DMS53 treated with DMSO at 0.1 percent for 48 hours (cell line): ENCODE measurements at regions not wholly inside any gene's neighbourhood (a gene's known extent, or its start where the extent isn't known, plus 50 kb on each side); places are given as distances from the start of the nearest gene placed in this dataset.
"Not testable (repeated sequence)": the region's sequence is repeated elsewhere in the genome, so short reads cannot be mapped to it uniquely, and the experiment has no call there.

Source experiments
- DNase-seq: peaks from one replicate; lab custom pipeline; 2025; ENCODE audit not compliant: unreplicated experiment; lab: John Stamatoyannopoulos, UW

DNA sequence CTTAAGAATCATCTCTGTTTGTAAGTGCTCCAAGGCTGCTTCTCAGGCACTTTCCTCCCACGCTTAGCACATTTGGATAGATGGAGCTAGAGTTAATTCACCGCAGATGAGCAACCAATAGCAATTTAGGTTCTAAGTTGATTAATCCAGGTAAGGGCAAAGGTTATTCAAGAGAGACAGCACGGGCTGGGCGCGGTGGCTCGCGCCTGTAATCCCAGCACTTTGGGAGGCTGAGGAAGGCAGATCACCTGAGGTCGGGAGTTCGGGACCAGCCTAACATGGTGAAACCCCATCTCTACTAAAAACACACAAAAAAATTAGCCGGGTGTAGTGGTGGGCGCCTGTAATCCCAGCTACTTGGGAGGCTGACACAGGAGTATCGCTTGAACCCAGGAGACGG, 54.5 kb upstream of the UNC13C start:
- DNase-seq: not testable (repeated sequence)

DNA sequence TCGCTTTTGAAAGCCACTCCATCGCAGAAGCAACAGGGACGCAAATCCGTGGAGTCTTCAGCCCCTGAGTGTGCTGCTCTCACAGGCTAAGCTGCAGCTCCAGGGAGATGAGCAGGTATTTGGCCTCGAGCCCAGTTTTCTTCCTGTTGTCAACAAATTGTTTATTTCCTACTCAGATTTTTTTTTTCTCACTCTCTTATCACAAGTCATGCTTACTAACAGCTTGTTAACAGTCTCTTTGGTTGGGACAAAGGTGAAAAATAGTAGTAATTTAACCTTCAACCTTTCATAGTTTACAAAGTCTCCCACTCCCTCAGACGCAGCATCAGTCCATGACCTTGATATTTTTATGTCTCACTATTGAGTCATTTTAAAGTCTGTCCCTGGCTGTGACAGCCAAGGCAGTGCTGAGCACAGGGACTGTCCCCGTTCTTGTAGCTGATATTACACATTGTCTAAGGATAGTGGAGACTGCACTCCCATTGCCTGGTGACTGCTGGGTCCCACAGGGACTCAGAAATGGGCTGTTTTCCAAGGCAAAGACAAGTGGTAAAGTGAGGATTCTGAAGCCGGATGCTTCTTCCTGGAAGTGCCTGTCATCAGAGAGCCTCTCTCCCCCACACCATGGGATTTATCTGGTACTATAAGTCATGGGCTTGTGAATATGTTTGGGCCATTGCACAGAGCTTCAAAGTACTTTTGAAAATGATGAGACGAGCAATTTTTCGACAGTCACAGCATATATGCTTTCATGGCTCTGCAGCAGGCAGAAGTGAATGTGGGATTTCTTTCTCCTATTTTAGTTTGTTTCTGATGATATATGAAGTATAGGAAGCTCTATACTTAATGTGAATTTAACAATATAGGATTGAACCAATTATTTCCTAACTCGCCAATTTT, 59.8 kb upstream of the UNC13C start:
- DNase-seq: peak; percentile 42

DNA sequence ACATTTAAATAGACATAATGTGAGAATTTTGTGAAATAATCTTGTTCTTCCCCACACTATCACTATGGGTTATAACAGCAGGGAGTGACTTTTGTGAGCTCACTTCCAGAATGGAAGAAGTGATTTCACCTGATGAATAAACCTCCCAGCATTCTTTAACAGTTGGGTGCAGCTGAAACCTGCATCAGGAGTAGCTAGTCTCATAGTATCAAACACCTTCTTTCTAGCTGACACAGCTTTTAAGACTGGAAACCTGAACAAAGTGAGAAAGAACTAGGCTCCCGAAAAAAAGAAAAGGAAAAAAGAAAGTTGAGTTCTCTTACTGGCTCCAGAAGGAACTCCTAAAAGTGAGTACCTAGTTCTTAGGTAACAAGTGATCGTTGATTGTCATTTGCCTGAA, 61.1 kb upstream of the UNC13C start:
- no peak for DNase-seq

DNA sequence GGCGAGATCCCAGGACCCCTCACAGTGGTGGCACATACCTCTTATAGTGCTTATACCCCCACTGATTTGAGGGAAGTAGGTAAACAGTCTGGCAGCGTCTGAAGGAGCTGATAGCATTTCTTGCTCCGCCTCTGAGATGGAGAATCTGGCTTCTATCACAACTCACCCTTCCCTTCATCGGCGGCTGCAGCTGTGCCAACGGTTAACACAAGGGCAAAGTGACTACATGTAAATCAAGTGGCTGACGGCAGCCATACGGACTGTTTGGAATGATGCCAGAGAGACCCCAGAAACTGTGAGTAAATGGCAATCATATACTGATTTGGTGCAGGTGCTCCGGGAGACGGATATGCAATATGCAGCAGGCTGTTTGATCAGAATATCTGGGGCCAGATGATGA, 66.8 kb upstream of the UNC13C start:
- no peak for DNase-seq

DNA sequence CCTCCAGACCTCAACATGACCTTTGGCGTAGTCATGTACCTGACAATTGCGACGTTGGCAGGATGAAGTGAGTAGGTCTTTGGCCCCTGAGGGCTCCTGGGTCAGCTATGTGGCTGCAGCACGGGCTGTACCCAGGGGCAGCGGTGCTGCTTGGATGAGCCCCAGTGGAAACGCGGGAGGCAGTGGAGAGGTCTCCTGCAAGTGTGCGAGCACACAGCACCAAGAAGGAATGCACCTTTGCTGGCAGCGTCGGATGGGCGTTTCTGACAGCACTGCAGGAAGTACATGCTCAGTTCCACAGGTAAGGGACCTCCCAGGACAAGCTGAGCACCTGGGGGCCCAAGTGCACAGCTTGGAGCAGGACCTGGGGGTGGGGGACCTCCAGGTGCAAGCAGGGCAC, 67.4 kb upstream of the UNC13C start:
- no peak for DNase-seq

DNA sequence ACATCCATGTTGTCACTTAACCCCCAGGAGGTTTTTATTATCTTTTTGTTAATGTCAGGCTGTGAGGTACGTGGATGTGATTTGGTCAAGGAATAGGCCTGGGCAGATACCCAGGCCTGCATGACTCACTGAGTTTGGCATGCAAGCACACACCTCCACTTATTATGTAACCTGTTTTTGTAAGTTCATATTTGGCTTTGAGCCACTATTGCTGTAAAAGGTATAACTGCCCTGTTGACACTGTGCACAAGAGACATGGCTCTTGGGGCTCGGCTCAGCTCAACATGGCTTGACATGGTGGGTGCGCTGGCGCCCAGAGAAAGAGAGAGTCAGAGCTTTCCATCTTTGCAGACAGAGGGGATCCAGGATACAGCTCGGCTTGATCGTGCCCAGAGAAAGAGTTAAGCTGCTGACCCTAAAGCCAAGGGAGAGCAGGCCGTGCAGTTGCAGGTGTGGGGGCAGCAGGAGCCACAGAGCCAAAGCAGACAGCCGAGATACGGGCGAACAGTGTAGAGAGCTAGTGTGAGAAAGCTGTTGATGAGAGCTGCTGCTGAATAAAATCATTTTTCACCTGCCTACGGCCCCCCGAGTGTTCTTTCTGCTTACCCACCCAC, 67.9 kb upstream of the UNC13C start:
- no peak for DNase-seq

DNA sequence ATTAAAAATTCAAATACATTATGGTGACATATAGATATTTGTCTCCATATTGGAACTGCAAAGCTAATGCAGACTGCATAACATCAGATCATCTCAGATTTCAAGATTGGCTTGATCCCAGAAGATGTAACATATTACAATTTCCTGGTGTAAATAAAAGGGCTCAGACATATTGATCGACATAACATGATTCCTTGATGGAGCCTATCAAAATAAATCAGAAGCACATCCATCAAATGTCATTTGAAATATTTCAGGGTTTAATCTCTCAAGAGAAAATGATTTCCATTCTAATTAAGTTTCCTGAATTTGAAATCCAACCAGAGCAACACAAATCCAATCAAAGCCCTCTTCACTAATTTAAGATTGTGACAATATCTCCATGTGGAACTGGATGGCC, 75.1 kb upstream of the UNC13C start:
- DNase-seq: no peak

DNA sequence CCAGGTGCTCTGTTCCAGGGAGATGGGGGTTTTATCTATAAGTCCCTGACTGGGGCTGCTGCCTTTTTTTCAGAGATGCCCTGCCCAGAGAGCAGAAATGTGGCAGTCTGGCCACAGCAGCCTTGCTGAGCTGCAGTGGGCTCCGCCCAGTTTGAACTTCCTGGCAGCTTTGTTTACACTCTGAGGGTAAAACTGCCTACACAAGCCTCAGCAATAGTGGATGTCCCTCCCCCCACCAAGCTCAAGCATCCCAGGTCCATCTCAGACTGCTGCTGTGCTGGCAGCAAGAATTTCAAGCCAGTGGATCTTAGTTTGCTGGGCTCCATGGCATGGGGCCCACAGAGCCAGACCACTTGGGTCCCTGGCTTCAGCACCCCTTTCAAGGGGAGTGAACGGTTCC, 84.8 kb upstream of the UNC13C start:
- DNase-seq: peak; percentile 20

DNA sequence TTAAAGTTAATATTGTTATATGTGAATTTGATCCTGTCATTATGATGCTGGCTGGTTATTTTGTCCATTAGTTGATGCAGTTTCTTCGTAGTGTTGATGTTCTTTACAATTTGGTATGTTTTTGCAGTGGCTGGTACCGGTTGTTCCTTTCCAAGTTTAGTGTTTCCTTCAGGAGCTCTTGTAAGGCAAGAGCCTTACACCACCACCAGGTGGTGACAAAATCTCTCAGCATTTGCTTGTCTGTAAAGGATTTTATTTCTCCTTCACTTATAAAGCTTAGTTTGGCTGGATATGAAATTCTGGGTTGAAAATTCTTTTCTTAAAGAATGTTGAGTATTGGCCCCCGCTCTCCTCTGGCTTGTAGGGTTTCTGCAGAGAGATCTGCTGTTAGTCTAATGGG, 86.4 kb upstream of the UNC13C start:
- not testable (repeated sequence) for DNase-seq

DNA sequence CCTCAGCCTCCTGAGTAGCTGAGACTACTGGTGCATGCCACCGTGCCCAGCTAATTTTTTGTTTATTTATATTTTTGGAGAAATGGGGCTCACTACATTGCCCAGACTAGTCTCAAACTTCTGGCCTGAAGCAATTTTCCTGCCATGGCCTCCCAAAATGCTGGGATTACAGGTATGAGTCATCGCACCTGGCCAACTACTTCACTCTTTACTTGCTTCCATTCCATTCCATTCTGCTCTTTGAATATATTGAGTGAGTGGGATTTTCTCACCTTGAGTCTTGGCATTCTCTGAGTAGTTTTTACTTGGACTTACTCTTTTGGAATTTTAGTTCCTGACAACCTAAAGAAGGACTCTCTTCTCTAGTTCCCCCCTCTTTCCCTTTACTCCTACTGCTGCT, 93.8 kb upstream of the UNC13C start:
- no peak for DNase-seq

DNA sequence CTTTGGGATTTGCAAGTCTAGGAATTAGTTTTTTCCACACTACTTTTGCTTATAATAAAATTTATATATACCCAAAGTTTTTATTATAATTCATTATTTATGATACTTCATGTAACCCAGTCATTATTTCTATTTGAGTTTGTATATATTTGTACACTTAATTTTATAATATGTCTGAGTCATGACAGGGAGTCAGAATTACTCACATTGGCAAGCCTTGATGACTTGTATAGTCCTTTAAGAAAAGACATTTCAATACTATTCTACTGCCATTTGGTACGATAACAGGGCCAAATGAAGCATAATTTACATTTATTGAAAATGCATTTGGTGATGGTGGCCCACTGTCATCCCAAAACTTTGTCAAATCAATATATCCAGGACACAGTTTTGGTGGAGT, 95.9 kb upstream of the UNC13C start:
- DNase-seq: no peak

DNA sequence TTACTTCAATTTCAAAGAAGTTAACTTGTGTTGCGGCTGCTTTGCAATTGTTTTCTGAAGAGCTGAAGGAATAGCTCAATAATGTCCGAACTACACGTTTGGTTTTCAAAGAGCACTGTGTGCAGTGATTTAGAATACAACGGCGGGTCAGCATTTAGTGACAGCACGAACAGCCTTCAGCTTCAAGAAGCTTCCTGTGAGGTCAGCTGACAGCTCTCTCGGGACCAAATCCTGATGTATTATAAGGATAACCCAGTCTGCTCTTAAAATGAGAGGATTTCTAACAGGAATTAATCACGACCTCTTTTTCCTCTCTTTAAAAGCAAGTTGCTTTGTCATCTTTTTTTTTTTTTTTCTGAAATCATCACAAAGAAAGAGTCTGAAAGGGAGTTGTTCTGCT, 97.9 kb upstream of the UNC13C start:
- no peak for DNase-seq

DNA sequence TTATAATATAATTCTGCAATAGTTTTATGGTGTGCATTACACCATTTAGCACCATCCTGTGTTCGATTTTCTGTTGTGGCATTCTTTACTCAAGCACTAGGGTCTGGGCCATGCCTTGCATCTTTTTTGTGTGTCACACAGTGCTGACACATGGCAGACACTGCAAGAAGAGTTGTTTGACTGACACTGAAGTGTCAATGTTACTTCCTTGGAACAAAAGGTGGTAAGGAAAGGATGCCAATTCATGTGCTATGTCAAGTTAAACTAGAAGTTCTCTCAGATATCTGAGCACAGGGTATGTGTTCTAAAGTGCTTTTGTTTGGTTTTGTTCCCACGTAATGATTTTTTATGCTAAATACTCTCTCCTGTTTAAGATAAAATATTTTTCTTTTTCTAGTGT, 102.5 kb upstream of the UNC13C start:
- no peak for DNase-seq

DNA sequence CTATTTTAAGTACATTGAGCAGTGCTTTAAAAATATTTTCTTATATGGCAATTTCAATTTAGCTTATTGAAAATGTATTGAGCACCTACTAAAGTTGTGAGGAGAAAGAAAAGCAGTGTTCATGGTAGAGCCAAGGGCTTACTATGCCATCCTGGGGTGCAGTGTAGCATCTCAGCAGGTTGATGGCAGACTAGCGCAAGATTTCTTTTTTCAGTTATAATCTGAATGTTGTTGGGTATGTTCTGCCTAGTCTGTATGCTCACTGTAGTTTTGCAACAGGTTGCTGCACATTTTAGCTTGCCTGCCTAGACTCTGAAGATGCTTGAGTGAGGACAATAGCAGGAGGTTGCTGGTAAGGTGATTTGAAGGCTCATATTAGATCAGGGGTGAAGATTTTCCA, 103.1 kb upstream of the UNC13C start:
- no peak for DNase-seq

DNA sequence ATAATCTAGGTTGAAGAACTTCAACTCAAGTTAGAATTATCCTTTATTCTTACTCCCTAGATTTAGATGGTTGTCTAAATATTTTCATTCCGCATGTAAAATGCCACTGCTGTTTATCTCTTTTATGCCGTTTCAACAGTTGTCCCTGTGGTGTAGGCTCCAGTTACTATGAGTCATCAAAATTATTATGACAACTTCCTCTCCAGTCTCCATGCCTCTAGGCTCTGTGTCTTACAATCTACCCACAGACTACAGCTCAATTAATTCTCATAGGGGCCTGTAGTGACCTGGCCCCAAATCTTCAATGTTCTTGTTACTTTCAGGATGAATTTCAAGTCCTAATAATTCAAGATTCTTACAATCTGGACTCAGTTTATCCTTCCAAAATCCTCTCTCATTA, 105.8 kb upstream of the UNC13C start:
- DNase-seq: peak; percentile 27

DNA sequence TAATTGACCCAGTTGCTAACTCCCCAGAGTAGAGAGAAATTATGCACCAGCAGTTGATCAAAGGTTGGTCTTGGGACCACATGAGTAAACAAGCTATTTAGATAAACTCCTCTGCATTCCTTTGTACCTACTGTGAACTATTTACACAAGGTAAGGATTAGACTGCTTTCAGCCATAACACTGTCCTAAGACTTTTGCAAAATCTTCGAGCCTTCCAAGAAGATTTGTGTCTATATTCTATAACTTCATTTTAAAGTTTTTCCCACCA, 108.5 kb upstream of the UNC13C start:
- DNase-seq: no peak

DNA sequence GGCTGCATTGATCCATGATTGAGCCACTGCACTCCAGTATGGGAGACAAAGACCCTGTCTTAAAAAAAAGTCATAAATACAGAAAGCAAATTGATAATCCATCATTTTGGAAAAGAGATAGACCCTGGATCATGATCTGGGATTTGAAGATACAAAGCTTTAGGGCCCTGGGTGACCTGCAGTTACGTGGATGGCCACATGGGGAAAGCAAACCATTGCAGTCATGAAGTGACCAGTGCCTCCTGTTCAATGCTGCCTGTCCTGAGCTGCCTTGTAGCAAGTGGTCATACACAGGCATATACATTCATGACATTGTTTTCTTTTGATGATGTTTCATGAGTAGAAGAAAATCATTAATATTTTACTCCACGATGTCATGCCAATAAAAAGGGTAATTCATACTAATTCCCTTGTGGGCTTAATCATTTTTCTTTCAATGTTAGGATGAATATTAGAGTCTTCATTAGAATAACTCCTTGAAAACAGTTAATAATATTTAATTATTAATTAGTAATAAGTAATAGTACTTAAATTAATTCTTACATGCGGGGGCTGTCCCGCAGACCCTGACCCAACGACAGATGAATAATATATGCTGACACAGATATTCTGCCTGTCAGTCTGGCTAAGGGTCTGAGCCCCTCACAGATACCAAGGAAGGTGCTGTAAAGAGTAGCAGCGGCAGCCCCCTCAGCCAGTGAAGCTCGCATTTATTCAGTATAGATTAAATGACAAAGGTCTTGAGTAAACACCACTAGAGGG, 109.0 kb upstream of the UNC13C start:
- no peak for DNase-seq

DNA sequence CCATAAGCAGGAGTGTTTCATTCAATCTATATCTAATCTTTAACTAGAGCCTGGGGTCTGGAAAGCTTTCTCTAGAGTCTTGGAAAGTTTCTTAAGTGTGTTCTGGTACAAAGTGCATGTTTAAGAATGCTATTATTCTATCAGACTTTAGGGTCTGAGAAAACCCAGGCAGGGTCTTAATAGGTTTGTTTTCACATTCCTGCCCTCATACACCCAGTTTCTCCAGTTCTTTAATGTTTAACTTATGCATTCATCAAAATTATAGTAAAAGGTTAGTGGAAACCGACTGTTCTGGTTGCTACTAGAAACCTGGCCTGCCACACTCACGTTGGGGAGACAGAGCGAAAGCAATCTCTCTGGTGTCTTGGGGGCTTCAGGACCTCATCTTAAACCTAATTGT, 102.9 kb upstream of the WDR72 start:
- DNase-seq: no peak

DNA sequence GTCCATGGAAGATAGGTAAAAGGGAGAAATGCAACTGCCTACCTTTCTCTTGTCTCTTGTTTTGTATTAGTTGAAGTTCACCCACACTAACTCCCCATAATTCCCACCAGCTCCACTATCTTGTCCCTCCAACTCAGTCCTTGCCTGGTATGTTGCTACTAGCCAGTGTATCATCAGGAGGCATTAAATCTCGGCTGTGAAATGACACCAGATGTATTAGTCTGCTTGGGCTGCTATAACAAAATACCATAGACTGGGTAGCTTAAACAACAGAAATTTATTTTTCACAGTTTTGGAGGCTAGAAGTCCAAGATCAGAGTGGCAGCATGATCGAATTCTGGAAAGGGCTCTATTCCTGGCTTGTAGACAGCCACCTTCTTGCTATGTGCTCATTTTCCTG, 102.3 kb upstream of the WDR72 start:
- DNase-seq: no peak

DNA sequence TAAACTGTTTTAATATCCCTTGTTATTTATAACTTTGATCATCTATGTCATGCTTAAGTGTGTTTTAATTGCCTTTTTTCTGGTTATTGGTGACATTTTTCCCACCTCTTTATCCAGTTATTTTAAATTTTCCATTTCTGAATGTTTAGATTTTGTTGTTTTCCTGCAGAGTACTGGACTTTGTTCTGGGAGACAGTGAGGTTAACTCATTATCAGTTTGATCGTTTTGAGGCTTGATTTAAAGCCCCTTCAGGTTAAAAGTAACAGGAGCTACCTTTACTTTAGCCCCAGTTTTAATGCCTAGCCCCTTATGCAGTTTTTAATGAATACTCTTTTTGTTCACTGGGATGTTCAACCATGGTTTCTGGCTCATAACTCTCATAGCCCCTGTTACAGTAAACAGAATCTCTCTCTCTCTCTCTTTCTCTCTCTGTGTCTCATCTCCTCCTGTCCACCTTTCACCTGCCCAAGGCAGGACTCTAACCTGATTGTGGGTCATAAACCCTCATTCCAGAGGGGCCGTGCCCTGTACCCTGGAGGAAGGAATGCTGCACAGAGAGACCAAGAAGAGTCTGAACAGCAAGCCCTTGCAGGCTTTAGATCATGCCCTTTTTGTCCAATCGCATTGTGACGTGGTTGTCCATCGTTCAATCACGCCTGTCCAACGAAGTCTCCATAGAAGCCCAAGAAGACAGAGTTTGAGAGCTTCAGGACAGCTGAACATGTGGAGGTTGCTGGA, 91.8 kb upstream of the WDR72 start:
- no peak for DNase-seq

DNA sequence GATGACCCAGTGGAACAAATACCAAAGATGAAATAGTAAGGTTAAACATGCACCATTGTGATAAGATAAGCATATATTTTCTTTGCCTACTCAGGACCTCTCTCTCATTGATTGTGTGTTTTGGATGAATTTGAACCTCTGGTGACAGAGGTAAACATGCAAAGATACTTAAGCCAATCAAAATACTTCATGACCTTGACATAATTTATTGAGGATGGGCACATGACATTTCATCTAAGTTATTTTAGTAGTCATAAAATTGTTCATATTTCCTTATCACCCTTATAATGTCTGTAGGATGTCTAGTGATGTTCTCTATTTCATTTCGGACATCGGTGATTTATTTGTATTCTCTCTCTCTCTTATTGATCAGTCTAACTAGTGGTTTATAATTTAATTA, 88.3 kb upstream of the WDR72 start:
- no peak for DNase-seq

DNA sequence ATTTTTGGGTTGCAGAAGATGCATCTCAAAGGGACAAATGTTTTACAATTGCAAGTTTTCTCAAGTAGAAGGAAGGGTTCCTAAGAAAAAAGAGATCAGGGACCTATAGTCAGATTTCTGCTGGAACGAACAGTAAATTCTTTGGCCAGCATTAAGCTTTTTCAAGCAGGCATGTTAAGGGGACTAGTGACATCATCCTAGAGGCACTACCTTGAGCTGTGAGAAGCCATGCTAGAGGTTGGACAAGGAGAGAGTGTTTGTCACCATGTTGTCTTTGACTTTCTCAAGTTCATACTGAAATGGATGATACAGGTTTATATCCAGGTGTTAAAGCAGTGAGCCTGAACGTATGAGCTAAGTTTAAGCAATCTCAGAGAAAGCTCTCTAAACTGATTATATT, 85.2 kb upstream of the WDR72 start:
- no peak for DNase-seq
